GM12878 (cell line): ENCODE measurements at regions not wholly inside any gene's neighbourhood (a gene's known extent, or its start where the extent isn't known, plus 50 kb on each side); places are given as distances from the start of the nearest gene placed in this dataset.

Experiments used
- CHD2 ChIP-seq: IDR thresholded peaks from 2 replicates; pipeline ENCODE4 v1.6.1; 2011; ENCODE audit warnings: low read depth, low read length, improper control_type of control experiment, borderline replicate concordance
- HCFC1 ChIP-seq: fragments of 150-350 bp; IDR thresholded peaks from 2 replicates; pipeline ENCODE4 v1.6.1; 2014; ENCODE audit warnings: low read length
- MYC ChIP-seq: IDR thresholded peaks from 2 replicates; pipeline ENCODE4 v1.6.1; 2011; ENCODE audit warnings: mild to moderate bottlenecking, low read length, moderate library complexity, inconsistent platforms; ENCODE audit not compliant: insufficient read depth, insufficient replicate concordance, insufficient read length, severe bottlenecking
- POLR2A ChIP-seq: IDR thresholded peaks from 2 replicates; pipeline ENCODE4 v1.6.1; 2011; ENCODE audit warnings: low read depth, mild to moderate bottlenecking, low read length
- TF ChIP-seq, protein P1 (sequence below), 3 experiments: IDR thresholded peaks in 2 of 3; conservative IDR thresholded peaks in 1 of 3; 2 replicates each; pipeline ENCODE4 v1.5.1; 2011; ENCODE audit warnings: low read depth in 3 of 3, low read length in 3 of 3, mild to moderate bottlenecking in 3 of 3, control low read depth in 2 of 3, moderate library complexity in 2 of 3, inconsistent platforms in 1 of 3, mixed read lengths in 1 of 3; ENCODE audit not compliant: control insufficient read depth in 2 of 3, insufficient read depth in 1 of 3; ENCODE audit errors: extremely low read depth in 1 of 3

GRCh38 chr12:46977871-46978375 lies 101.5 kb upstream of the PCED1B start:
- TF ChIP-seq POLR2A, result no peak
- TF ChIP-seq HCFC1, result no peak
- no peak for TF ChIP-seq MYC
- no peak for TF ChIP-seq CHD2
- TF ChIP-seq, protein P1, sequence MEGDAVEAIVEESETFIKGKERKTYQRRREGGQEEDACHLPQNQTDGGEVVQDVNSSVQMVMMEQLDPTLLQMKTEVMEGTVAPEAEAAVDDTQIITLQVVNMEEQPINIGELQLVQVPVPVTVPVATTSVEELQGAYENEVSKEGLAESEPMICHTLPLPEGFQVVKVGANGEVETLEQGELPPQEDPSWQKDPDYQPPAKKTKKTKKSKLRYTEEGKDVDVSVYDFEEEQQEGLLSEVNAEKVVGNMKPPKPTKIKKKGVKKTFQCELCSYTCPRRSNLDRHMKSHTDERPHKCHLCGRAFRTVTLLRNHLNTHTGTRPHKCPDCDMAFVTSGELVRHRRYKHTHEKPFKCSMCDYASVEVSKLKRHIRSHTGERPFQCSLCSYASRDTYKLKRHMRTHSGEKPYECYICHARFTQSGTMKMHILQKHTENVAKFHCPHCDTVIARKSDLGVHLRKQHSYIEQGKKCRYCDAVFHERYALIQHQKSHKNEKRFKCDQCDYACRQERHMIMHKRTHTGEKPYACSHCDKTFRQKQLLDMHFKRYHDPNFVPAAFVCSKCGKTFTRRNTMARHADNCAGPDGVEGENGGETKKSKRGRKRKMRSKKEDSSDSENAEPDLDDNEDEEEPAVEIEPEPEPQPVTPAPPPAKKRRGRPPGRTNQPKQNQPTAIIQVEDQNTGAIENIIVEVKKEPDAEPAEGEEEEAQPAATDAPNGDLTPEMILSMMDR (IDR thresholded peaks at IDR 0.05 in 2 of 3, conservative IDR thresholded peaks at IDR 0.05 in 1 of 3; ENCODE audit: control insufficient read depth in 2 of 3, extremely low read depth in 1 of 3, insufficient read depth in 1 of 3, low read depth in 3 of 3, low read length in 3 of 3), result no peak
